ENCODE measurements at regions not wholly inside any gene's neighbourhood (a gene's known extent, or its start where the extent isn't known, plus 50 kb on each side); places are given as distances from the start of the nearest gene placed in this dataset.

- peak overlapping the region; percentile 93 for H3K27ac ChIP-seq (ENCODE audit: low read depth, low read length)
- FAIRE-seq (no peak), DNase-seq (ENCODE audit: low read depth) (no peak)
- Mint-ChIP-seq H3K4me3 (ENCODE audit: unreplicated experiment) (no peak overlapping the region), H3K36me3 (ENCODE audit: low read depth, unreplicated experiment) (no peaks in the 10 kb centered on the region), H3K27me3 (ENCODE audit: low read depth, unreplicated experiment) (no peaks in the 10 kb centered on the region), H3K4me1 (ENCODE audit: low read depth, unreplicated experiment) (peaks cover 64% of the 10 kb centered on the region), H3K27ac (ENCODE audit: unreplicated experiment) (peak overlapping the region; percentile 94), H3K9me3 (ENCODE audit: unreplicated experiment) (peaks cover 3% of the 10 kb centered on the region)
- H3K79me2 ChIP-seq (ENCODE audit: insufficient read depth, low read length): no peaks in the 10 kb centered on the region
- no peaks in the 10 kb centered on the region for H3K36me3 ChIP-seq (ENCODE audit: insufficient read depth, low read length)
- peak overlapping the region; percentile 12 for H3K4me3 ChIP-seq (ENCODE audit: insufficient read depth, low read depth, low read length)
- H3K4me2 ChIP-seq (ENCODE audit: low read length): peak overlapping the region; percentile 64
- no peaks in the 10 kb centered on the region for H3K9me3 ChIP-seq (ENCODE audit: insufficient read depth, low read depth, low read length)
- no peaks in the 10 kb centered on the region for H3K27me3 ChIP-seq (ENCODE audit: insufficient read depth, low read length)
- H3K9ac ChIP-seq (ENCODE audit: low read length): peak overlapping the region; percentile 74
- no peak overlapping the region for H2AFZ ChIP-seq (ENCODE audit: low read depth, low read length)
- no peaks in the 10 kb centered on the region for H4K20me1 ChIP-seq (ENCODE audit: insufficient read depth, low read length)
- H3K4me1 ChIP-seq (ENCODE audit: insufficient read depth, low read length): peaks cover 58% of the 10 kb centered on the region
- TF ChIP-seq EZH2 (IDR thresholded peaks at IDR 0.05; ENCODE audit: insufficient read depth, low read length): no peak
- no peak for TF ChIP-seq CTCF (IDR thresholded peaks at IDR 0.05; ENCODE audit: insufficient read depth, low read depth, low read length)
Observed at GRCh38 chr6:105595829-105596228, 192.9 kb upstream of the PREP start.

- Histone ChIP-seq H4K20me1 (ENCODE audit: insufficient read depth, low read length) (no peaks in the 10 kb centered on the region), H3K36me3 (ENCODE audit: insufficient read depth, low read length) (no peaks in the 10 kb centered on the region), H3K27me3 (ENCODE audit: insufficient read depth, low read length) (no peaks in the 10 kb centered on the region), H3K9me3 (ENCODE audit: insufficient read depth, low read depth, low read length) (no peaks in the 10 kb centered on the region), H2AFZ (ENCODE audit: low read depth, low read length) (no peak overlapping the region), H3K4me3 (ENCODE audit: insufficient read depth, low read depth, low read length) (no peak overlapping the region), H3K4me2 (ENCODE audit: low read length) (no peak overlapping the region), H3K4me1 (ENCODE audit: insufficient read depth, low read length) (peaks cover 50% of the 10 kb centered on the region), H3K9ac (ENCODE audit: low read length) (peak overlapping the region; percentile 40), H3K27ac (ENCODE audit: low read depth, low read length) (peak overlapping the region; percentile 93), H3K79me2 (ENCODE audit: insufficient read depth, low read length) (no peaks in the 10 kb centered on the region)
- H3K9me3 Mint-ChIP-seq (ENCODE audit: unreplicated experiment): peaks cover 3% of the 10 kb centered on the region
- H3K4me3 Mint-ChIP-seq (ENCODE audit: unreplicated experiment): no peak overlapping the region
- H3K27ac Mint-ChIP-seq (ENCODE audit: unreplicated experiment): peak overlapping the region; percentile 85
- H3K36me3 Mint-ChIP-seq (ENCODE audit: low read depth, unreplicated experiment): no peaks in the 10 kb centered on the region
- FAIRE-seq (peak; percentile 88), DNase-seq (ENCODE audit: low read depth) (peak; percentile 89)
- no peak for TF ChIP-seq CTCF (IDR thresholded peaks at IDR 0.05; ENCODE audit: insufficient read depth, low read depth, low read length)
- H3K27me3 Mint-ChIP-seq (ENCODE audit: low read depth, unreplicated experiment): no peaks in the 10 kb centered on the region
- peaks cover 65% of the 10 kb centered on the region for H3K4me1 Mint-ChIP-seq (ENCODE audit: low read depth, unreplicated experiment)
Observed at GRCh38 chr6:105594821-105595220, 191.9 kb upstream of the PREP start.

- H3K4me3 ChIP-seq (ENCODE audit: insufficient read depth, low read depth, low read length): no peak overlapping the region
- TF ChIP-seq EZH2 (IDR thresholded peaks at IDR 0.05; ENCODE audit: insufficient read depth, low read length): no peak
- TF ChIP-seq CTCF (IDR thresholded peaks at IDR 0.05; ENCODE audit: insufficient read depth, low read depth, low read length): no peak
- no peak for FAIRE-seq
- no peaks in the 10 kb centered on the region for H3K79me2 ChIP-seq (ENCODE audit: insufficient read depth, low read length)
- Mint-ChIP-seq H3K27me3 (ENCODE audit: low read depth, unreplicated experiment) (no peaks in the 10 kb centered on the region), H3K36me3 (ENCODE audit: low read depth, unreplicated experiment) (no peaks in the 10 kb centered on the region), H3K27ac (ENCODE audit: unreplicated experiment) (peak overlapping the region; percentile 85), H3K9me3 (ENCODE audit: unreplicated experiment) (peaks cover 6% of the 10 kb centered on the region), H3K4me1 (ENCODE audit: low read depth, unreplicated experiment) (peaks cover 68% of the 10 kb centered on the region), H3K4me3 (ENCODE audit: unreplicated experiment) (no peak overlapping the region)
- DNase-seq (ENCODE audit: low read depth): peak; percentile 72
- no peaks in the 10 kb centered on the region for H3K36me3 ChIP-seq (ENCODE audit: insufficient read depth, low read length)
- peak overlapping the region; percentile 93 for H3K27ac ChIP-seq (ENCODE audit: low read depth, low read length)
- peak overlapping the region; percentile 39 for H3K9ac ChIP-seq (ENCODE audit: low read length)
- H4K20me1 ChIP-seq (ENCODE audit: insufficient read depth, low read length): no peaks in the 10 kb centered on the region
- H3K9me3 ChIP-seq (ENCODE audit: insufficient read depth, low read depth, low read length): no peaks in the 10 kb centered on the region
- H3K27me3 ChIP-seq (ENCODE audit: insufficient read depth, low read length): no peaks in the 10 kb centered on the region
- H2AFZ ChIP-seq (ENCODE audit: low read depth, low read length): no peak overlapping the region
- H3K4me2 ChIP-seq (ENCODE audit: low read length): peak overlapping the region; percentile 8
- H3K4me1 ChIP-seq (ENCODE audit: insufficient read depth, low read length): peaks cover 44% of the 10 kb centered on the region
Observed at GRCh38 chr6:105593805-105594671, 191.2 kb upstream of the PREP start.
